Uterus (tissue), 3 donors: ENCODE measurements at regions not wholly inside any gene's neighbourhood (a gene's known extent, or its start where the extent isn't known, plus 50 kb on each side); places are given as distances from the start of the nearest gene placed in this dataset.

Experiments used
- DNase-seq, 2 donors: peaks; one replicate each; pipeline ENCODE4 v3.0.0-alpha.2; 2019 to 2020
- H3K27ac ChIP-seq, 2 donors: fragments of 200-600 bp; sonication (generic); 1 replicate in 1 of 2; 2 replicates in 1 of 2; pipeline ENCODE4 v1.5.1; 2016 to 2018
- H3K27me3 ChIP-seq, 2 donors: fragments of 200-600 bp; sonication (generic); one replicate each; pipeline ENCODE4 v1.5.1; 2018 to 2019; ENCODE audit warnings: control low read depth in 1 of 2
- H3K36me3 ChIP-seq, 2 donors: fragments of 200-600 bp; sonication (generic); one replicate each; pipeline ENCODE4 v1.5.1; 2019; ENCODE audit warnings: control low read depth in 1 of 2
- H3K4me1 ChIP-seq, 2 donors: fragments of 200-600 bp; sonication (generic); one replicate each; pipeline ENCODE4 v1.5.1; 2018 to 2019; ENCODE audit warnings: control low read depth in 1 of 2
- H3K4me3 ChIP-seq, 2 donors: fragments of 200-600 bp; sonication (generic); 1 replicate in 1 of 2; 2 replicates in 1 of 2; pipeline ENCODE4 v1.5.1; 2018 to 2019; ENCODE audit warnings: mild to moderate bottlenecking in 1 of 2
- H3K9me3 ChIP-seq, 2 donors: fragments of 200-600 bp; sonication (generic); one replicate each; pipeline ENCODE4 v1.5.1; 2019; ENCODE audit warnings: control low read depth in 1 of 2
- POLR2A ChIP-seq, 2 donors: fragments of 450-650 bp; IDR thresholded peaks; one replicate each; pipeline ENCODE4 v1.6.1; 2016; ENCODE audit warnings: antibody characterized with exemption in 2 of 2, mild to moderate bottlenecking in 1 of 2, moderate library complexity in 1 of 2
- intact Hi-C: fragments of 100-400 bp; cut with DNase I; formaldehyde crosslinking; loops from one replicate; pipeline ENCODE4 v1.15.1; 2023; ENCODE audit warnings: low total_unique reads
- TF ChIP-seq, protein P1 (sequence below), 4 experiments: fragments of 200-600 bp in 2 of 4; fragments of 450-650 bp in 2 of 4; sonication (generic) in 2 of 4; IDR thresholded peaks; one replicate each; pipeline ENCODE4 v1.5.1; 2016 to 2019; ENCODE audit warnings: antibody characterized with exemption in 4 of 4, mild to moderate bottlenecking in 2 of 4, moderate library complexity in 1 of 4
- donor health status: DM: yes; HTN: yes; CAD: no.

DNA sequence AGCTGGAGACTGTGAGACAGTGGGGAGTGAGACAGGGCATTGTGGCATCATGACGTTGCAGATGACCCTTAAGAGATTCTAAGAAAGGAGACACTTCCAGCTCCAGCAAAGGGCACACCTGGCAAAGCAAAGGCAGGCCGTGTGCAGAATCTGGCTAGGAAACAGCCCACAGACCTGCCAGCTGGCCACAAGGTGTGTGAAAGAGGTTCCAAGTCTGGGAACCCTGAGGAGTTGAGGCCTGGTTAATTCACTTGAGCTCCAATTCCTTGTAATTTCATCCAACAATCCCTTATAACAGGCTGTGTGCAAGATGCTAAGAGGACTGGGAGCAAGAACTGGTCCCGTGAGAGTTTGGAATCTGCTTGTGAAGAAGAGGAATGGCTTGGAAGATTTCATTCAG, 72.8 kb upstream of the FAM9A start:
- Histone ChIP-seq H3K9me3 (no peaks in the 10 kb centered on the region), H3K27me3 (no peaks in the 10 kb centered on the region), H3K36me3 (no peaks in the 10 kb centered on the region), H3K4me1 (no peaks in the 10 kb centered on the region), H3K4me3 (no peak overlapping the region), H3K27ac (no peak overlapping the region)
- TF ChIP-seq, protein P1, sequence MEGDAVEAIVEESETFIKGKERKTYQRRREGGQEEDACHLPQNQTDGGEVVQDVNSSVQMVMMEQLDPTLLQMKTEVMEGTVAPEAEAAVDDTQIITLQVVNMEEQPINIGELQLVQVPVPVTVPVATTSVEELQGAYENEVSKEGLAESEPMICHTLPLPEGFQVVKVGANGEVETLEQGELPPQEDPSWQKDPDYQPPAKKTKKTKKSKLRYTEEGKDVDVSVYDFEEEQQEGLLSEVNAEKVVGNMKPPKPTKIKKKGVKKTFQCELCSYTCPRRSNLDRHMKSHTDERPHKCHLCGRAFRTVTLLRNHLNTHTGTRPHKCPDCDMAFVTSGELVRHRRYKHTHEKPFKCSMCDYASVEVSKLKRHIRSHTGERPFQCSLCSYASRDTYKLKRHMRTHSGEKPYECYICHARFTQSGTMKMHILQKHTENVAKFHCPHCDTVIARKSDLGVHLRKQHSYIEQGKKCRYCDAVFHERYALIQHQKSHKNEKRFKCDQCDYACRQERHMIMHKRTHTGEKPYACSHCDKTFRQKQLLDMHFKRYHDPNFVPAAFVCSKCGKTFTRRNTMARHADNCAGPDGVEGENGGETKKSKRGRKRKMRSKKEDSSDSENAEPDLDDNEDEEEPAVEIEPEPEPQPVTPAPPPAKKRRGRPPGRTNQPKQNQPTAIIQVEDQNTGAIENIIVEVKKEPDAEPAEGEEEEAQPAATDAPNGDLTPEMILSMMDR (IDR thresholded peaks at IDR 0.05), result no peak
- TF ChIP-seq POLR2A (IDR thresholded peaks at IDR 0.05), result no peak
- intact Hi-C loops, result no loop called here
- no peak for DNase-seq

GRCh38 chrX:8873102-8873501, 71.9 kb upstream of the FAM9A start:
- Histone ChIP-seq H3K27ac (no peak overlapping the region), H3K9me3 (no peaks in the 10 kb centered on the region), H3K4me3 (no peak overlapping the region), H3K4me1 (no peaks in the 10 kb centered on the region), H3K36me3 (no peaks in the 10 kb centered on the region), H3K27me3 (no peaks in the 10 kb centered on the region)
- no peak for DNase-seq
- intact Hi-C loops, result no loop called here
- TF ChIP-seq POLR2A (IDR thresholded peaks at IDR 0.05), result no peak
- TF ChIP-seq, protein P1 (IDR thresholded peaks at IDR 0.05), result no peak

- Histone ChIP-seq H3K27ac (no peak overlapping the region), H3K9me3 (no peaks in the 10 kb centered on the region), H3K27me3 (no peaks in the 10 kb centered on the region), H3K4me1 (no peaks in the 10 kb centered on the region), H3K4me3 (no peak overlapping the region), H3K36me3 (no peaks in the 10 kb centered on the region)
- no peak for DNase-seq
- intact Hi-C loops, result no loop called here
- TF ChIP-seq, protein P1 (IDR thresholded peaks at IDR 0.05), result no peak
- no peak for TF ChIP-seq POLR2A (IDR thresholded peaks at IDR 0.05)
Measured at GRCh38 chrX:8870411-8870810, 69.2 kb upstream of the FAM9A start.

GRCh38 chrX:8869812-8870211, 68.6 kb upstream of the FAM9A start:
- TF ChIP-seq, protein P1 (IDR thresholded peaks at IDR 0.05), result no peak
- TF ChIP-seq POLR2A (IDR thresholded peaks at IDR 0.05), result no peak
- no peak for DNase-seq
- Histone ChIP-seq H3K9me3 (no peaks in the 10 kb centered on the region), H3K36me3 (no peaks in the 10 kb centered on the region), H3K4me3 (no peak overlapping the region), H3K27me3 (no peaks in the 10 kb centered on the region), H3K27ac (no peak overlapping the region), H3K4me1 (no peaks in the 10 kb centered on the region)
- intact Hi-C loops, result no loop called here

GRCh38 chrX:8868906-8869305, 67.7 kb upstream of the FAM9A start:
- DNase-seq, result no peak
- peak overlapping the region in 1 of 2 donors; percentile 41 for H3K27ac ChIP-seq
- intact Hi-C loops, result no loop called here

More at GRCh38 chrX:8868906-8869305, 67.7 kb upstream of the FAM9A start:
- Histone ChIP-seq H3K27me3 (no peaks in the 10 kb centered on the region), H3K4me3 (no peak overlapping the region), H3K4me1 (no peaks in the 10 kb centered on the region), H3K36me3 (no peaks in the 10 kb centered on the region), H3K9me3 (no peaks in the 10 kb centered on the region)
- TF ChIP-seq POLR2A (IDR thresholded peaks at IDR 0.05), result no peak
- TF ChIP-seq, protein P1 (IDR thresholded peaks at IDR 0.05), result peak in 3 of 4 experiments; percentile 13 to 39 (median 28)
